HG03066 (cell line): ENCODE measurements at regions not wholly inside any gene's neighbourhood (a gene's known extent, or its start where the extent isn't known, plus 50 kb on each side); places are given as distances from the start of the nearest gene placed in this dataset.
"Not testable (repeated sequence)": the region's sequence is repeated elsewhere in the genome, so short reads cannot be mapped to it uniquely, and the experiment has no call there.

Experiments used
- ATAC-seq: cut with Tn5 transposase; IDR thresholded peaks from one replicate; pipeline ENCODE4 v1.9.1; 2021; ENCODE audit warnings: low read depth; ENCODE audit not compliant: unreplicated experiment

DNA sequence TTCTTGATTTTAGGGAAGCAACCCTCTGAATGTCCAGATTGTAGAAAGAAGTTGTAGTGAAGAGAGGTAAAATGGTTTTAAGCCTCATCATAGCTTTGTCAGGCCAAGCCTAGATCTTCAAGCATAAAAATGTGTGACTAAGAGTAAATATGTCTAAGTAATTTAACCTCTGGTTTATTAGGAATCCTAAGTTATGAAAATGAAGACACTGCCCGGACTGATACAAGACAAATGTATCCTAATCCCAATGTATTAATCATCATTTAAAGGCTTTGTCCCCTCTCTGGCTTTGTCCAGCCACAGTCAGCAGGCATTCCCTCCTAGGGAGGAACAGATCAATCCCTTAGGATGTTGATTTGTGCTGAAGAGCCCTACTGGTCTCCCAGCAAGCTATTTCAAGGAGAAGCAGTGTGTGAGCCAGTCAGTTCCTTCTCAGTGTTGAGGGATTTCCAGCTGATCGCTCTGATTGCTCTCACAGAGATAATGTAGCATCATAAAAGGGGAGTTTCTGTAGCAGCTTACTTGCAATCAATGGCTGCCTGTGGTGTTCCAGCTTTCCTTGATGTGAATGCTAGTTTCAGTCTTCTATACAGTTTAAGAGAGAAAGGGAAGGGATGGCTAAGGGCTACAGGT lies 796.1 kb downstream of the EPHA4 start:
- ATAC-seq, result no peak

DNA sequence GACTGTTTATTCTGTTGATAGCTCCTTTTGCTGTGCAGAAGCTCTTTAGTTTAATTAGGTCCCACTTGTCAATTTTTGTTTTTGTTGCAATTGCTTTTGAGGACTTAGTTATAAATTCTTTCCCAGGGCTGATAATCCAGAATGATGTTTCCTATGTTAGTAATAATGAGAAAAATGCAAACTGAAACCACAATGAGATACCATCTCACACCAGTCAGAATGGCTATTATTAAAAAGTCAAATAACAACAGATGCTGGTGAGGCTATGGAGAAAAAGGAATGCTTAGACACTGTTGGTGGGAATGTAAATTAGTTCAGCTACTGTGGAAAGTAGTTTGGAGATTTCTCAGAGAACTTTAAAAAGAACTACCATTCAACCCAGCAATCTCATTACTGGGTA lies 793.0 kb downstream of the EPHA4 start:
- ATAC-seq, result not testable (repeated sequence)

DNA sequence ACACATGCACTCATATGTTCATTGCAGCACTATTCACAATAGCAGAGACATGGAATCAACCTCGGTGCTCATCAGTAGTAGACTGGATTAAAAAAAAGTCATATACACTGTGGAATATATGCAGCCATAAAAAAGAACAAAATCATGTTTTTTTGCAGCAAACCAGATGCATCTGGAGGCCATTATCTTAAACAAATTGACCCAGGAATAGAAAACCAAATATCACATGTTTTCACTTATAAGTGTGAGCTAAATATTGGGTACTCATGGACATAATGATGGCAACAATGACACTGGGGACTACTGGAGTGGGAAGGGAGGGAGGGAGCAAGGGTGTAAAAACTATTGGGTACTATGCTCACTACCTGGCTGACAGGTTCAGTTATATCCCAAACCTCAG lies 792.6 kb downstream of the EPHA4 start:
- ATAC-seq, result no peak

DNA sequence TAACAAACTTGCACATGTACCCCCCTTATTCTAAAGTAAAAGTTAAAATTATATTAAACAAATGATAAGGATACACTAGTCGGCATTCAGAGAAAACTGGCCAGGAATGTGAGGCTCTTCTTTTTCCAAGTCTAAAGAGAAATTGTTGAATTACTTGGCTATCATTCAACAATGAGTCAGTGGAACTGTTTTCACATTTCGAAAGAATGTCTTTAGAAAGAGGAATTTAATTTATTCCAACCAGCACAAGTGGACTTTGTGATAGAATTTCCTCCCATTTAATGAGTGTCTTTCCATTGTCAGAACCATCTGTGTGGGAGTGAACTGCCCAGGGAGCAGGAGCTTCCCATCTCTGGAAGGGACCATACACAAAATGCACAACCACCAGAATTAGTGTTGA lies 792.2 kb downstream of the EPHA4 start:
- ATAC-seq, result no peak

DNA sequence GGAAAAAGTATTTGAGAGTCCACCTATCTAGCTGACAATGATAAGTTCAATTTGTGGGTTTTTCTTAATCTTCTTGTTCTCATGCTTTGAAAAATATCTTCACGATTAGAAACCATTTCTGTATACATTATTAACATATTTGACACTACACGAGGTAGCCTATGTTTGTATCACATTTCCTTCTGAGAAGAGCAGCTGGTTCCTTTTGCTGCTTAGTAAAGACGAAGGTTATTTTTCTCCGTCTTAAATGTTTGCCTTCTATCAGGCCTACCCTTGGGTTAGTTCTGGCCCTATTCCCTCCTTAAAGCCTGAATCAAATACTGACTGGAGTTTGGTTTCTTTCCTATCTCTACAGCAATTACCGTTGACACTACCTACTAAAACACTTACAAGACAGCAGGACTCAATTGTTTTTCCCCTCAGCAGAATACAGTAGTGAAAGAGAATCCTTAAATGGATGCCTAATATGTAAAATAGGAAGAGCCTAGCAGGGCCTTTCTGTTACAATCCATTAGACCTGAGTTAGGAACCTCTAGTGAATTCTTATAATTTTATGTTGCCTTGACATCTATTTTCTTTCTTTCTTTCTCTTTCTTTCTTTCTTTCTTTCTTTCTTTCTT lies 790.4 kb downstream of the EPHA4 start:
- ATAC-seq, result no peak

DNA sequence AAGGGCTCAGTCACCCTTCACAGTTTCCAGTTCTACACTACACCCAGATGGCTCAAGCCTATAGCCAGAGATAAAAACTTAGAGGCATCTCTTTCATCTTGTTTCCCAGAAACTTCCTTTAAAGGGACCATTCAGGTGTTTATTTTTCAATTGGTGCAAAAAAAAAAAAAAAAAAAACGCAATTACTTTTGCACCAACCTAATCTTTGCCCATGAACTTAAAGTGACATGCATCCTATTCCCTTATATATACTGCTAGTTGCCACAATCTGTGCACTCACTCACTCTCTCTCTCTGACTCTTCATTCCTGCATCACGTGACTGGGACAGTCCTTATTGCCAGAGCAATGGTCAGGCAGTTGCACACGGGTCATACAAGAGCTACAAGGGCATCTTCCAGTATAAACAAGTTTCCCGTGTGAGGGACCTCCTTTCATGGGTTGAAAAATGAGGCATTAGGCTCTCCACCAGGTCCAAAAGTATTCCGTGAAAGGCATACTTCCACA lies 789.4 kb downstream of the EPHA4 start:
- no peak for ATAC-seq

DNA sequence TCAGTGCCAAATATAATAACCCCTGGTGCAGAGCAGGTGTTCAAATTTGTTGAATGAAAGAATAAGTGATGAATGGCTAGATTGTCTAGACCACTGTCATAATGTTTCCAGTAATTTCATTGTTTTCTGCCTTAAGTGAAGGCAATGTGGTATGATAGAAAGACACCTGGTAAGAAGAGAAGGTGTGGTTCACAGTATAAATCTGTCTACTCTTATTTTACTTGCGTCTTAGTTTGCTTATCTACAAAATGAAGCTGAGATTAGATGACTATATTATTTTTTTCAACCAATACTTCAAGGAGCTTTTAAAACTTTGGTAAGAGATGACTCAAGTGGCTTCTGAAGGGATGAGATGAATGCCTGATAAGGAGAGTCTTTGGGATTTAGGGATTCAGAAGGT lies 788.4 kb downstream of the EPHA4 start:
- ATAC-seq, result no peak

DNA sequence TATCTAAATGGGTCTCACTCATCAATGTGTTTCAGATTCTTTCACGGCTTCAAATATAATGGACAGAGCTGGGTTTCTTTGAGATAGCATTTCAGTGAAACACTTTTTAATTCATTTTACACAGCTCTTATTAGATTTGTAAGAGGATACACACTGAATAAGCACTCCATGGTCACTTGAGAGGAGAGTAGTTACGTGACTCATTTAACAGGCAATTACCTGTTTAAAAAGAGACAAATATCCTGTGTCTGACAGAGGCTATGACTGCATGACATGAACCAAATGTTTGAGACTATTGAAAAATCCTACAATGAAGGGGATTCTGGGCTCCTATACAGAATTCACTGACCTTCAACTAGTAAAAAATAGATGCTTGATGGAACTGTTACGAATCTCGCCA lies 786.9 kb downstream of the EPHA4 start:
- ATAC-seq, result no peak

DNA sequence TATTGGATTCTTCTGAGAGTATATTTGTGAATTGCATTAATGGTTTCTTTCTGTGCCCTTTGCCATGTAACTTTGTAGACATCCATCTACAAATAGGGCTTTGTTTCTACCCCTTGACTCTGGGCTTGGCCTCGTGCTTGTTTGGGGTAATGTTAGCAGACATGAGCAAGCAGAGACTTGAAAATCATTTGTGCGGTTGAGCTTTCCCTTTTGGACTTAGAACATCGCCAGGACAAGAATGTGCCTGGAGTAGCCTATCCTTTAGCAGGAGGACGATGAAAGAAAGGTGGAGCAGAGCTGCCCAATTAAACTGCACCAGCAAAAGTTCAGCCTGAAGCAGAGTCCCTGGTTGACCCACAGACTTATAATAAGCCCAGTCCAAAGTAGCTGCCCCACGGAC lies 785.9 kb downstream of the EPHA4 start:
- ATAC-seq, result no peak

DNA sequence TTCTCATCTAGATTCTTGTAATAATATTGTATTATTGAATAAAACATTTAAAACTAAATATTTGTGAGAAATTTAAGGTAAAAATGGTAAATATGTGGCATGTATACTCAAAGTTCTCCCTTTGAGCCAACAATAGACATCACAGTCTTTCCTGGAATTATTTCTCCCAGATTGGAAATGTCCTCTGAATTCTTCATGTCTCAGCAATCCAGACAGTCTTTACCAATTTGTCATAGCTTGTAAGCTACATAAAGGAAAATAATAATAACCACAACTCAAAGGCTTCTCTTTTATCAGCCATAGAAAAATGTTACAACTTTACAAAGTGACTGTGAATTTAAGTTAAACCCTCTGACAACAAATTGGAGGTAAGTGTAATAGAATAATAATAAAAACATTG lies 784.9 kb downstream of the EPHA4 start:
- no peak for ATAC-seq

DNA sequence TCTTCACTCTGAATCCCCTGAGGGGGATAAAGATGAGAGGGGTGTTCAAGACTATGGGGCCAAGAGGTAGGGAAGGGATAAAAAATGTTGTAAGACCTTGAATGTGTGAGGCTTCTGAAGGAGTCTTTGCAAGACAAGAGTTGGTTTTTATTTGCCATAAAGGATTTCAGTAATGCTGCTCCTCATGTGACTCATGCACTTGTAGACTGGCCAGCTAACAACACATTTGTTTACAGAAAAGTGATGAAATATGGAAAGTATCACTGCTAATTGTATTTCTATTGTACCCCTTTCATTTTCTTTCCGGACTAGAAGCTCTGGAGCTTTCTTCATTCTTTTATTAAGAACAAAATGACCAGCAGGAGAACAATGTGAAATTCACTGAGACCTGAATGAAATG lies 782.1 kb downstream of the EPHA4 start:
- ATAC-seq, result no peak

DNA sequence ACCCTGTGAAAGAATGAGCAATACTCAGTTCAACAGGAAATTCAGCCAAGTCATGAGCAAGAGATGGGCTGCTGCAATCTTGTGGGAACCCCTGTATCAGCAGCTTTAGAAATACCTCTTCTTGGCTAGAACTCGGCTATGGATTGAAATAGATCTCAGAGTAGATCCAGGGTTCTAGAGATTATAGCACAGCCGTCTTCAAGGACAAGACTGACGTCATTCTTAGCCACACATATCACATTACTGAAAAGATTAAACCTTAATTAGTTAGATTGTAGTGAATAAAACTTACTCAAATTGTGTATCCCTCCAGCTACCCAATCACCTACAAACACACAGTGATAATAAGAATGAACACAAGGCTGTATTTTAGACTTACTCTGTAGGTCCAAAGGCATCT lies 776.4 kb downstream of the EPHA4 start:
- no peak for ATAC-seq

DNA sequence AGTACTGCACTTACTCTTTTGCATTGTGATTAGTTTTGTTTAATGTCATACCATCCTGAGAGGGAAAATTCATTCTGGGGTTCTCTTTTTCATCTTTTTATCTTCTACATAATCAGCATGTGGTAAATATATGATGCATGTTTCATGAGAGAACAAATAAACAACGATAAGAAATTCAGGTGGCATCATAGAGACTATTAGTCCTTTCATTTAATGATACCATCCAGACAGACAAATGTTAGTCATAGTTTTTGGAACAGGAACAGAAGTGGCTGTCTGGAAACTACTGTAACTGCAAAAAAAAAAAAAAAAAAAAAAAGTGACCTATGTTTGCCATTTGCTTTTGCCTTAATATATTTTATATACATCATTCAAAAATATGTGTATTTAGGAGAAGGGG lies 761.0 kb downstream of the EPHA4 start:
- no peak for ATAC-seq

DNA sequence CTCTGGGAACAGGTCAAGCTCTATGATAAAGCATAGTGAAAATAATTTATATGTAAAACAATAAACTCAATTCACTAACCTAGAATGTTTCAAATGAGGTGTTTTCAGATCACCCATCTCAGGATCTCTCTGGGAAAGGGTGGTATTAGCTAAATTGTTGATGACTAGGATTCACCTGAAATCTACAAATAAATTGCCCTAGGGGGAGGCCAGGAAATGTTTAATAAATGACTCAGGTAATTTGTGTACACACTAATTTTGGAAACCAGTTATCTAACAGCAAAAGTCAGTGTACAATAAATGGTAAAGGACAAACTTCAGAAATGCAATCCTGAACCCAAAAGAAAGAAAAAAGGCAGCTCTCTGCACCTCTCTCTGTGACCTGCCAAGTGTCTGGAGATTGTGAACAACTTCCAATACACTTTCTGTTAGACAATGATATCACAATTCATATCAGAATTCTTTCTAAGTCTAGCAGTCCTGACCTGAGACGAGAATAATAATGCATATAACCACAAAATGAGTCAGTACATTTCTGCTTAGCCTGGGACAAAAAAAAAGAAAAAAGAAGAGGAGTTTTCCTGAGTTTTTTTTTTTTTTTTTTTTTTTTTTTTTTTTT lies 760.0 kb downstream of the EPHA4 start:
- ATAC-seq, result no peak

DNA sequence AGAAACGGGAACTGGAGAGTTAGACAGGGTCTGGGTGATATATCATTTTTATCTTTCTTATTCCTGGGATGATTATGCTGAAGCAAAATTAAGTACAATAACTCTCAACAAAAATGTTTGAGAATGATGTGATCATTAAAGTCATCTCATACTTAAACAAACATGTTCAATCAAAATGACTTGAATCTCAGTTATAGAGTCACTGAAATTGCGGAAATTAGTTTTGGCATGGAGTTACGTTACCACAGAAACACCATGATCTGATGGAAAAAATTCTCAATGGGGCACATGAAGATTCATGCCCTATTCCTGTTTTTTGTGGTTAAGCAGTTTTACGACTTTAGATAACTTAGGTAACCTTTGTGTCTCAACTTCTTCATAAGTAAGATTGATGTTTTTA lies 757.7 kb downstream of the EPHA4 start:
- no peak for ATAC-seq

DNA sequence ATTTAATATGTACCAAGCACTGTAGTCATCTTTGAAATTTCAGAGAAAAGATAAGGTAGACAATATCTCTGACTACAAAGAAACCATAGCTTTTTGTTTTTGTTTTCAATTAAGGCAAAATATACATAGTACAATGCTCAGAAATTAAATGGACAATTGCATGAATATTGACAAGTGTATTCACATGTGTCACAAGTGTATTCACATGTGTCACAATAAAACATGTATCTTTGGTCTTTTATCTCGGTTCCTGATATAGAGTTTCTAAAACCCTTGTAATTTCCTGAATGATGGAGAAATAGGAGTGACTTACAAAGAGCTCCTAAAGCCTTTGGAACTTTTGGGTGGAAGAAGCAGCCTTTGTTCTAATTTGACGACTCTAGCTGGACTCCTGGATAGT lies 756.4 kb downstream of the EPHA4 start:
- no peak for ATAC-seq

DNA sequence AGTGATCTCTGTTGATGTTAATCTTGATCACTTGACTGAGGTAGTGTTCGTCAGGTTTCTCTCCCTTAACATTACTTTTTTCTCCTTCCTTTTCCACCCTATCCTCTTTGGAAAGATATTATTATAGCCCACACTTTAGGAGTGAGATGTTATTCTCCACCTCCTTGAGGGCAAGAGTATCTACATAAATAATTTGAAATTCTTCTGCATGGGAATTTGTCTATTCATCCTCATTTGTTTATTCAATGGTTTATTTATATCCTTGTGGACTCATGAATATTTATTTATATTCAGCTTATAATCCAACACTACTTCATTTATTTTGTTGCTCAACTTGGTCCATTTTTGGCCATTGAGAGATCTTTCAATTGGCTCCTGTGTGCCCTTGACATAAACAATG lies 750.4 kb downstream of the EPHA4 start:
- no peak for ATAC-seq

DNA sequence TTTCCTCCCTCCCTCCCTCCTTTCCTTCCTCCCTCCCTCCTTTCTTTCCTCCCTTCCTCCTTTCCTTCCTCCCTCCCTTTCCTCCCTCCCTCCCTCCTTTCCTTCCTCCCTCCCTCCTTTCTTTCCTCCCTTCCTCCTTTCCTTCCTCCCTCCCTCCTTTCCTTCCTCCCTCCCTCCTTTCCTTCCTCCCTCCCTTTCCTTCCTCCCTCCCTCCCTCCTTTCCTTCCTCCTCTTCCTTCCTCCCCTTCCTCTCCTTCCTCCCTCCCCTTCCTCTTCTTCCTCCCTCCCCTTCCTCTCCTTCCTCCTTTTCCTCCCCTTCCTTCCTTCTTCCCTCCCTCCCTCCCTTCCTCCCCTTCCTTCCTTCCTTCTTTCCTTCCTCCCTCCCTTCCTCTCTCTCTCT lies 748.5 kb downstream of the EPHA4 start:
- not testable (repeated sequence) for ATAC-seq

DNA sequence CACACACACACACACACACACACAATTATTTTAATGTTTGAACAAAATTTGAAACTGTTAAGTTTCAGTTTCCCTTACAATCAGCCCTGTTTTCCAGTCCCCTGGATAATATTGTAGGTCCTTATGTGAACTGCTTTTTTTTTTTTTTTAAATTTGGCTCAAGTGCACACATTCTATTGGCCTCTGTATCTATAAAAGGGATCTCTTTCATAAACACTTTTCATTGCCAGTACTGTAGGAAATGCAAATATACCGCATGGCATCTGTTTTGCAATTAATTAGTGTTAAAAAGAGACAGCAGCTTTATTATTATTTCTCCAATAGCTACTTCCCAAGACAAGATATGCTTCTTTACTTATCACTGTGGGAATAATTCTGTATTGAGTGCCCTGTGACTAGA lies 738.7 kb downstream of the EPHA4 start:
- ATAC-seq, result no peak

DNA sequence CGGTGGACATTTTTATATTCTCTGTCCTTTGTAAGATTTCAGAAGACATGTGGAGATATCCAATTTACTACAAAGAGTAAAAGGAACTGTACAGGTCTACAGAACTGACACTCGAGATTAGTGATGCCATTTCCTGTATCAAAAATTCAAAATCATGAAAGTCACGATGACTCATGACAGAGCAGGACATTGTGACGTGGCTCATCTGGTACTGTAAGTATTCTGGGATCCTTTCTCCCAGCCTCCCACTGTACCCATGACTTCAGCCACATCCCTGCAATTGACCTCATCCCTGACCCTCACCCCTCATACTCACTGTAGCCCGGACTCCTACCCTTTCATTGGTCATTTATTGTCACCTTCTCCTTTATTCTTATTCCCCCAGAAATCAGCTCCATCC lies 736.5 kb downstream of the EPHA4 start:
- ATAC-seq, result no peak

DNA sequence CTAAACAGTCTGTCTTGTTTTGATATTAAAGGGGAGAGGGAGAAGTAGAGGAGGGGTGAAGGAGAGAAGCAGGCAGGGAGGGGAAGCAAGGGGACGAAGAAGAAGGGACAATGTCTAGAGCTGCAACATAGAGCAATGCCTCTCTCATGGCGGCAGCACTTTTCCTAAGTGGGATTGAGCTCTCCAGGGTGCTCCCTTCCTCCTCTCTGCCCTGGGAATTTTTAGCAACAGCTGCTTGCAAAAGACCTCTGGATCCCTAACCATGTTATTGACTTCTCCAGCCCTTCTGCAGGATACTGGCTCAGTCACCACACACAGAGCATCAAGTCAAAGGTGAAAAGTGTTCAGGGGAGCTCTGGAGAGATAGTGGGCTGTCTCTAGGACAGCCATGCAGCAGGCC lies 734.9 kb downstream of the EPHA4 start:
- ATAC-seq, result no peak
